Gastrocnemius medialis (tissue), 4 donors: ENCODE measurements at regions not wholly inside any gene's neighbourhood (a gene's known extent, or its start where the extent isn't known, plus 50 kb on each side); places are given as distances from the start of the nearest gene placed in this dataset.

Experiments
- POLR2A ChIP-seq, 2 donors: fragments of 450-650 bp; IDR thresholded peaks; one replicate each; pipeline ENCODE4 v1.6.1; 2017; ENCODE audit warnings: antibody characterized with exemption in 2 of 2, mild to moderate bottlenecking in 2 of 2, moderate library complexity in 2 of 2
- TF ChIP-seq, protein P1 (sequence below), 5 experiments: fragments of 450-650 bp in 3 of 5; fragments of 200-600 bp in 2 of 5; sonication (generic) in 2 of 5; IDR thresholded peaks in 4 of 5; conservative IDR thresholded peaks in 1 of 5; 1 replicate in 4 of 5; 2 replicates in 1 of 5; pipeline ENCODE4 v1.5.1; 2016 to 2019; ENCODE audit warnings: antibody characterized with exemption in 5 of 5, mild to moderate bottlenecking in 3 of 5, moderate library complexity in 3 of 5

DNA sequence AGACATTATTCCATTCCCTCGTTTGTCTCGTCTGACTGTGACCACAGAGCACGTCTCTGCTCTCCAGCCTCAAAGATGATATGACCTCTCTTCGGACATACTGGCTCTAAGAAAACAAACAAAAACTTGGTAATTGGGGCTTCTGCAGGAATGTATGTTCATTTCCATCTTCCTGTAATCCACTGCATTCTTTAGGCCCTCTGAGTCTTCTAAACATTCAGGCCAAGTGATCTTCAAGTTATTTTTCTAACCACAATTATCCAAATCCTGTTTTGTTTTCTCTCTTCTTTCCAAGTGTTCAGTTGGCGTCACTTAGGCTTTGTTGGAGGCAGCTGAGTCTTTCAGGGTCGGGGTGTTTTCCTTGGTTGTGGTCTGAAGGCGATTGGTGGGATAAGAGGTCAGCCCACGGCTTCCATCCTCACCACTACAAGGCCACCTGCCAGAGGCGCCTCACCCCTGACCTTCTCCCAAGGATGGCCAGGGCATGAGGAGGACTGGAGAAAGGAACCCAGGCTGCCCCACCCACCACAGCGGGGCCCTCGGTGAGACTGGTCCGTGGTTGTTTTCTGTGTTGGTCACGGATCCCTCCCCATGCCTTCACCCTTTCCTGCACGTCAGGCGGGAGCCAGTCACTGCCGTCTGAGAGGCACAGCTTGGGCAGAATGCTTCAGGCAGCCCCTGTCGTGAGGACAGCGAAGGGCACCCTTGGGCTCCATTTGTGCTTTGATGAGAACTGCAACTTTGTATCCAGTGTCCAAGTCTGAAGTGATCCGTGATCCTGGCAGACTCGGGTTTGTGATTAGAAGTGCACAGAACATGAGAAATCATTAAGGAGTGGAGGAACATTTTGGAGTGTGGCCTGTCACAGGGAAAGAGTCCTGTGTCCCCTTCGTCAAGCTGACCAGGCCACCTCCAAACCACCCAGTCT lies 88.6 kb upstream of the FHL2 start:
- TF ChIP-seq POLR2A (IDR thresholded peaks at IDR 0.05): no peak
- TF ChIP-seq, protein P1, sequence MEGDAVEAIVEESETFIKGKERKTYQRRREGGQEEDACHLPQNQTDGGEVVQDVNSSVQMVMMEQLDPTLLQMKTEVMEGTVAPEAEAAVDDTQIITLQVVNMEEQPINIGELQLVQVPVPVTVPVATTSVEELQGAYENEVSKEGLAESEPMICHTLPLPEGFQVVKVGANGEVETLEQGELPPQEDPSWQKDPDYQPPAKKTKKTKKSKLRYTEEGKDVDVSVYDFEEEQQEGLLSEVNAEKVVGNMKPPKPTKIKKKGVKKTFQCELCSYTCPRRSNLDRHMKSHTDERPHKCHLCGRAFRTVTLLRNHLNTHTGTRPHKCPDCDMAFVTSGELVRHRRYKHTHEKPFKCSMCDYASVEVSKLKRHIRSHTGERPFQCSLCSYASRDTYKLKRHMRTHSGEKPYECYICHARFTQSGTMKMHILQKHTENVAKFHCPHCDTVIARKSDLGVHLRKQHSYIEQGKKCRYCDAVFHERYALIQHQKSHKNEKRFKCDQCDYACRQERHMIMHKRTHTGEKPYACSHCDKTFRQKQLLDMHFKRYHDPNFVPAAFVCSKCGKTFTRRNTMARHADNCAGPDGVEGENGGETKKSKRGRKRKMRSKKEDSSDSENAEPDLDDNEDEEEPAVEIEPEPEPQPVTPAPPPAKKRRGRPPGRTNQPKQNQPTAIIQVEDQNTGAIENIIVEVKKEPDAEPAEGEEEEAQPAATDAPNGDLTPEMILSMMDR (IDR thresholded peaks at IDR 0.05 in 4 of 5, conservative IDR thresholded peaks at IDR 0.05 in 1 of 5): no peak
